CD4-positive, alpha-beta T cell (primary cell): ENCODE measurements at regions not wholly inside any gene's neighbourhood (a gene's known extent, or its start where the extent isn't known, plus 50 kb on each side); places are given as distances from the start of the nearest gene placed in this dataset.

Experiments
- ATAC-seq: fragments of 200-7000 bp; cut with Tn5 transposase; one replicate; pipeline ENCODE4 v1.10.0; 2022; ENCODE audit warnings: mild to moderate bottlenecking; ENCODE audit not compliant: poor library complexity
- CTCF ChIA-PET: fragments of 350-600 bp; sonication (Branson Sonifier 250); formaldehyde crosslinking; loops from one replicate; lab custom pipeline; 2021; ENCODE audit warnings: antibody characterized with exemption, inconsistent platforms; lab: Charles Lee
- POLR2A ChIA-PET: fragments of 350-600 bp; sonication (Branson Sonifier 250); formaldehyde crosslinking; loops from one replicate; lab custom pipeline; 2021; ENCODE audit warnings: antibody characterized with exemption, inconsistent platforms; lab: Charles Lee
- DNase-seq, 14 experiments: peaks; one replicate each; pipeline ENCODE4 v3.0.0-alpha.2; 2013 to 2020; ENCODE audit warnings: mixed read lengths in 2 of 14
- H3K27ac ChIP-seq, 2 donors: one replicate each; pipeline versions ENCODE4 v1.5.1 to v1.7.0; 2013; ENCODE audit warnings: low read length in 2 of 2, low read depth in 1 of 2, mild to moderate bottlenecking in 1 of 2
- H3K27me3 ChIP-seq, 2 experiments: 1 replicate in 1 of 2; 2 replicates in 1 of 2; pipeline versions ENCODE4 v1.6.1 to v1.7.0; 2013; ENCODE audit warnings: low read length in 2 of 2, control low read depth in 1 of 2, mild to moderate bottlenecking in 1 of 2, moderate library complexity in 1 of 2; ENCODE audit not compliant: insufficient read depth in 2 of 2, control insufficient read depth in 1 of 2
- H3K36me3 ChIP-seq: one replicate; pipeline ENCODE4 v1.6.1; 2013; ENCODE audit warnings: low read length, control low read depth; ENCODE audit not compliant: insufficient read depth
- H3K4me1 ChIP-seq: one replicate; pipeline ENCODE4 v1.6.1; 2013; ENCODE audit warnings: low read length, control low read depth; ENCODE audit not compliant: insufficient read depth
- H3K4me3 ChIP-seq: one replicate; pipeline ENCODE4 v1.5.1; 2013; ENCODE audit warnings: mild to moderate bottlenecking, low read length, moderate library complexity
- H3K9me3 ChIP-seq, 2 experiments: 1 replicate in 1 of 2; 2 replicates in 1 of 2; pipeline versions ENCODE4 v1.6.1 to v1.7.0; 2013; ENCODE audit warnings: low read length in 2 of 2, mild to moderate bottlenecking in 2 of 2, control low read depth in 1 of 2, moderate library complexity in 1 of 2; ENCODE audit not compliant: control insufficient read depth in 1 of 2, insufficient read depth in 1 of 2
- H3K27ac Mint-ChIP-seq: one replicate; pipeline ENCODE4 v1.8.0; 2020; ENCODE audit warnings: mixed read lengths
- H3K27me3 Mint-ChIP-seq: one replicate; pipeline ENCODE4 v1.8.0; 2021; ENCODE audit warnings: mixed read lengths
- H3K36me3 Mint-ChIP-seq: one replicate; pipeline ENCODE4 v1.8.0; 2021; ENCODE audit warnings: low read depth, mixed read lengths
- H3K4me1 Mint-ChIP-seq: one replicate; pipeline ENCODE4 v1.8.0; 2021; ENCODE audit warnings: low read depth, mixed read lengths
- H3K4me3 Mint-ChIP-seq: one replicate; pipeline ENCODE4 v1.8.0; 2020; ENCODE audit warnings: mild to moderate bottlenecking, mixed read lengths
- H3K9me3 Mint-ChIP-seq: one replicate; pipeline ENCODE4 v1.8.0; 2020; ENCODE audit warnings: mixed read lengths
- intact Hi-C, 2 experiments: fragments of 100-400 bp; cut with DNase I in 1 of 2; cut with micrococcal nuclease in 1 of 2; formaldehyde crosslinking; loops; one replicate each; pipeline versions ENCODE4 v1.15.1 to v1.9.0; 2023 to 2025; cut with DNase I, micrococcal nuclease
- TF ChIP-seq, protein P1 (sequence below): fragments of 200-600 bp; IDR thresholded peaks from one replicate; pipeline ENCODE4 v1.8.0; 2022; ENCODE audit warnings: antibody characterized with exemption, mild to moderate bottlenecking

DNA sequence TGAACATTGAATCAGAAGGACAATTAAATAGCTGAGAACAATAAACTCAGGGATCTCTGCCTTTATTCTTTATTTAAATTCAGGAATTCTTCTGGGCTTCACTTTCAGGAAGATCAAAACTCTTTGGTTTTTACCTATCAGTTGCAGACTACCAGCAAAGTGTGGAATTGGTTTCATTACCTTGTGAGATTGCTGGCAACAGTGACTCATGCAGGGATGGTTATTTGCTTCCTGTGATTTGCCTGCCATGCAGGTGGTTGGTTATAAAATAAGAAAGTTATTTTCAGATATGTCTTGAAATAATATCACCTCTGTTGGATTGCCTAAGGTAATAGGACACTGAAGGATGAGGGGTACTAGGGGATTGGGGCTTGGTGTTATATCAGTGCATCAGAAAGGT is 204.6 kb downstream of the PTBP2 start:
- Histone ChIP-seq H3K27ac (no peak overlapping the region), H3K4me1 (no peaks in the 10 kb centered on the region), H3K27me3 (no peaks in the 10 kb centered on the region), H3K36me3 (no peaks in the 10 kb centered on the region), H3K4me3 (no peak overlapping the region), H3K9me3 (peaks cover 0 to 3% of the 10 kb centered on the region in 2 experiments)
- TF ChIP-seq, protein P1, sequence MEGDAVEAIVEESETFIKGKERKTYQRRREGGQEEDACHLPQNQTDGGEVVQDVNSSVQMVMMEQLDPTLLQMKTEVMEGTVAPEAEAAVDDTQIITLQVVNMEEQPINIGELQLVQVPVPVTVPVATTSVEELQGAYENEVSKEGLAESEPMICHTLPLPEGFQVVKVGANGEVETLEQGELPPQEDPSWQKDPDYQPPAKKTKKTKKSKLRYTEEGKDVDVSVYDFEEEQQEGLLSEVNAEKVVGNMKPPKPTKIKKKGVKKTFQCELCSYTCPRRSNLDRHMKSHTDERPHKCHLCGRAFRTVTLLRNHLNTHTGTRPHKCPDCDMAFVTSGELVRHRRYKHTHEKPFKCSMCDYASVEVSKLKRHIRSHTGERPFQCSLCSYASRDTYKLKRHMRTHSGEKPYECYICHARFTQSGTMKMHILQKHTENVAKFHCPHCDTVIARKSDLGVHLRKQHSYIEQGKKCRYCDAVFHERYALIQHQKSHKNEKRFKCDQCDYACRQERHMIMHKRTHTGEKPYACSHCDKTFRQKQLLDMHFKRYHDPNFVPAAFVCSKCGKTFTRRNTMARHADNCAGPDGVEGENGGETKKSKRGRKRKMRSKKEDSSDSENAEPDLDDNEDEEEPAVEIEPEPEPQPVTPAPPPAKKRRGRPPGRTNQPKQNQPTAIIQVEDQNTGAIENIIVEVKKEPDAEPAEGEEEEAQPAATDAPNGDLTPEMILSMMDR, result no peak
- H3K27ac Mint-ChIP-seq, result no peak overlapping the region
- H3K27me3 Mint-ChIP-seq, result peaks cover 4% of the 10 kb centered on the region
- DNase-seq (no peak), ATAC-seq (no peak)
- POLR2A ChIA-PET, result no interaction called here
- H3K9me3 Mint-ChIP-seq, result peaks cover 13% of the 10 kb centered on the region
- H3K4me1 Mint-ChIP-seq, result no peaks in the 10 kb centered on the region
- CTCF ChIA-PET, result no interaction called here
- intact Hi-C loops, result no loop called here
- no peak overlapping the region for H3K4me3 Mint-ChIP-seq
- no peaks in the 10 kb centered on the region for H3K36me3 Mint-ChIP-seq

DNA sequence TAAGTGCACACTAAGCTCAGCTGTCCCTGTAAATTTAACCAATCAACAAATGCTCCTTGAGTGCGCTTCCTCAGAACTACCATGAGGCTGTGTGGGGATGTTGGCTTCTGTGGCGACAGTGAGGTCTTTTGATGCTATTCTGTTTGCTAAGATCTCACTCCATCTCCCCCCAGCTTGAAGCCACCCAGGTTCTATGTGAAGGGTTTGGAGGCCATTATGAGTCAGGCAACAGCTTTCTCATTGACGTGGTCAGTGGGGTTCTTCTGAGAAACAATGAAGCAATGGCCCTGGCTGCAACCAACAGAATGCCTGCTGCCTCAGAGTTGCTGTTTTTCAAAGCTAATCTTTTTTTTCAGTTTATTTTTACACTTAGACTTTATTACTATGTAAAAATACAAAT is 205.5 kb downstream of the PTBP2 start:
- intact Hi-C loops, result no loop called here
- H3K4me1 ChIP-seq, result no peaks in the 10 kb centered on the region
- peaks cover 0 to 3% of the 10 kb centered on the region in 2 experiments for H3K9me3 ChIP-seq
- no peak overlapping the region for H3K27ac Mint-ChIP-seq
- no peak overlapping the region for H3K4me3 ChIP-seq
- H3K27me3 ChIP-seq, result no peaks in the 10 kb centered on the region
- CTCF ChIA-PET, result no interaction called here
- H3K4me1 Mint-ChIP-seq, result no peaks in the 10 kb centered on the region
- H3K9me3 Mint-ChIP-seq, result peaks cover 13% of the 10 kb centered on the region
- H3K36me3 ChIP-seq, result no peaks in the 10 kb centered on the region
- POLR2A ChIA-PET, result no interaction called here
- H3K36me3 Mint-ChIP-seq, result no peaks in the 10 kb centered on the region
- no peak overlapping the region for H3K27ac ChIP-seq
- ATAC-seq (no peak), DNase-seq (no peak)
- no peak overlapping the region for H3K4me3 Mint-ChIP-seq
- H3K27me3 Mint-ChIP-seq, result peaks cover 4% of the 10 kb centered on the region
- TF ChIP-seq, protein P1, result no peak

DNA sequence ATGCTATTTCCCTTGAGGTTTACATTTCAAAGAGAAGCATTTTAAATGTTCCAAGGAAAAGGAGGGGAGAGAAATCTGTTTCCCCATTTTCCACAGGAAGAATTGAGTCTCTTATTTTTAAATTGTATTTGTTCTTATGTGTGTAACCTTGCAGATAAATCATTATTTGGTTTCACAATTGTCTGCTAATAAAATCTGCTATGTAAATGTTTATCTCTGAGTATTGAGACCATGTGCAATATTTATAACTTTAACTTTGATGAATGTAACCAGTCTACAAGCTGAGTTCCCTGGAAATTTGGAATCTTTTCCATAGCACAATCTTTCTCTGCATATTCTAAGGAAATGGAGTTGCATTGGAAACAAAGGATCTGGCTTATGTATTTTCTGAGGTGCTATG is 209.6 kb downstream of the PTBP2 start:
- Mint-ChIP-seq H3K9me3 (no peaks in the 10 kb centered on the region), H3K27ac (no peak overlapping the region), H3K36me3 (no peaks in the 10 kb centered on the region), H3K4me3 (no peak overlapping the region), H3K27me3 (peaks cover 4% of the 10 kb centered on the region), H3K4me1 (no peaks in the 10 kb centered on the region)
- H3K36me3 ChIP-seq, result no peaks in the 10 kb centered on the region
- intact Hi-C loops, result no loop called here
- CTCF ChIA-PET, result no interaction called here
- H3K9me3 ChIP-seq, result peaks cover 0 to 3% of the 10 kb centered on the region in 2 experiments
- no peak overlapping the region for H3K4me3 ChIP-seq
- POLR2A ChIA-PET, result no interaction called here
- no peaks in the 10 kb centered on the region for H3K4me1 ChIP-seq
- no peaks in the 10 kb centered on the region for H3K27me3 ChIP-seq
- TF ChIP-seq, protein P1, result no peak
- no peak overlapping the region for H3K27ac ChIP-seq
- DNase-seq (no peak), ATAC-seq (no peak)
